ENCODE measurements at regions not wholly inside any gene's neighbourhood (a gene's known extent, or its start where the extent isn't known, plus 50 kb on each side); places are given as distances from the start of the nearest gene placed in this dataset.
"Not testable (repeated sequence)": the region's sequence is repeated elsewhere in the genome, so short reads cannot be mapped to it uniquely, and the experiment has no call there.

- DNase-seq (ENCODE audit: low spot score) = no peak
These were observed 71.1 kb downstream of the TRAM1L1 start for GRCh38 chr4:117014236-117014635.

- DNase-seq (ENCODE audit: low spot score) = no peak
These were observed 74.7 kb downstream of the TRAM1L1 start for GRCh38 chr4:117010671-117011070.

GRCh38 chr4:117001077-117001476, 84.3 kb downstream of the TRAM1L1 start:
- DNase-seq (ENCODE audit: low spot score) = no peak

GRCh38 chr4:116982656-116983055, 102.7 kb downstream of the TRAM1L1 start:
- DNase-seq (ENCODE audit: low spot score) = no peak

GRCh38 chr4:116980436-116980835, 104.9 kb downstream of the TRAM1L1 start:
- DNase-seq (ENCODE audit: low spot score) = not testable (repeated sequence)

- no peak for DNase-seq (ENCODE audit: low spot score)
These were observed 126.3 kb downstream of the TRAM1L1 start for GRCh38 chr4:116959045-116959444.

GRCh38 chr4:116953947-116954346, 131.4 kb downstream of the TRAM1L1 start:
- DNase-seq (ENCODE audit: low spot score) = no peak

GRCh38 chr4:116952530-116953136, 132.7 kb downstream of the TRAM1L1 start:
- no peak for DNase-seq (ENCODE audit: low spot score)

- DNase-seq (ENCODE audit: low spot score) = no peak
These were observed 135.5 kb downstream of the TRAM1L1 start for GRCh38 chr4:116949856-116950255.

- no peak for DNase-seq (ENCODE audit: low spot score)
These were observed 143.1 kb downstream of the TRAM1L1 start for GRCh38 chr4:116942315-116942714.

- no peak for DNase-seq (ENCODE audit: low spot score)
These were observed 155.0 kb downstream of the TRAM1L1 start for GRCh38 chr4:116930329-116930728.

- no peak for DNase-seq (ENCODE audit: low spot score)
These were observed 158.6 kb downstream of the TRAM1L1 start for GRCh38 chr4:116926631-116927295.

GRCh38 chr4:116925900-116926457, 159.4 kb downstream of the TRAM1L1 start:
- DNase-seq (ENCODE audit: low spot score) = no peak

- no peak for DNase-seq (ENCODE audit: low spot score)
These were observed 162.0 kb downstream of the TRAM1L1 start for GRCh38 chr4:116923389-116923788.

GRCh38 chr4:116913451-116913850, 171.9 kb downstream of the TRAM1L1 start:
- DNase-seq (ENCODE audit: low spot score) = peak; percentile 34

GRCh38 chr4:116906758-116907157, 178.6 kb downstream of the TRAM1L1 start:
- no peak for DNase-seq (ENCODE audit: low spot score)

GRCh38 chr4:116899561-116899960, 185.8 kb downstream of the TRAM1L1 start:
- DNase-seq (ENCODE audit: low spot score) = no peak

- no peak for DNase-seq (ENCODE audit: low spot score)
These were observed 199.8 kb downstream of the TRAM1L1 start for GRCh38 chr4:116885579-116885978.

- DNase-seq (ENCODE audit: low spot score) = no peak
These were observed 202.9 kb downstream of the TRAM1L1 start for GRCh38 chr4:116882503-116882902.

- DNase-seq (ENCODE audit: low spot score) = no peak
These were observed 204.3 kb downstream of the TRAM1L1 start for GRCh38 chr4:116881077-116881476.

GRCh38 chr4:116880625-116881024, 204.8 kb downstream of the TRAM1L1 start:
- DNase-seq (ENCODE audit: low spot score) = no peak

GRCh38 chr4:116878280-116878679, 207.1 kb downstream of the TRAM1L1 start:
- DNase-seq (ENCODE audit: low spot score) = peak; percentile 20

GRCh38 chr4:116877069-116877468, 208.3 kb downstream of the TRAM1L1 start:
- no peak for DNase-seq (ENCODE audit: low spot score)

- DNase-seq (ENCODE audit: low spot score) = no peak
These were observed 212.4 kb downstream of the TRAM1L1 start for GRCh38 chr4:116872941-116873340.
